ENCODE measurements at regions not wholly inside any gene's neighbourhood (a gene's known extent, or its start where the extent isn't known, plus 50 kb on each side); places are given as distances from the start of the nearest gene placed in this dataset.

DNA sequence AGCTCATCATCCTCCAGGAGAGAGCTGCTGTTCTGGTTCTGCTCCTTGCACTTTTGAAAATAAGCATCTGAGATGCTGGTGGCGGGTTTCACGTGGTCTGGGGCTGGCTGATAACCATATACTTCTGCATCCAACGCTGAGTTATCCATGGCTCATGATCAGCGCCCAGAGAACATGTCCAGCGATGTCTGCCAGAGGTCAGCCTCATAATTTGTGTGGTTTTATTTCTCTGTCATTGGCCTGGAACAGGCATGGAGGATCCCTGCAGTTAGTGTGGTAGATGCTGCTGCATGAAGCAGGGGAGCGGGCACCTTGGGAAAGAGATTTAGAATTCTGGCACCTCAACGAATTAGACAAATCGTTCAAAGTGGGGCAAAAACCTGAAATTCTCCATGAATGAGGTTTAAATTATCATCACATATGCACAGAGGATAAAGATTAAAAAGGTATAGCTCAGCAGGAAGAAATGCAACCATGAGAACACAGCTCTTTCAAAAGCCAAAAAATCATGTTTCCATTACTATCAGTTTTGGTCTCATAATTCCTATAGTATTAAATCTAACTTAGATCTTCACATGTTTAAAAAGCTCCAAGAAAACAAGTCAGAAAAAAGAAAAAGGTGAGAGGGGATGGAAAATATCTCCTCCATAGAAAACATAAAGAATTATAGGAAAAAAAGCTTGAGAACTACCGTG, 157.2 kb downstream of the SOD2 start:
- ChIA-PET CTCF (interaction anchor here (0.9 to 2.3 kb wide), 2 partner anchors 8 to 281 kb away, joined by 4 to 5 read pairs; no protein-coding TSS in a partner anchor), POLR2A (no interaction called here)
- TF ChIP-seq, protein P1, sequence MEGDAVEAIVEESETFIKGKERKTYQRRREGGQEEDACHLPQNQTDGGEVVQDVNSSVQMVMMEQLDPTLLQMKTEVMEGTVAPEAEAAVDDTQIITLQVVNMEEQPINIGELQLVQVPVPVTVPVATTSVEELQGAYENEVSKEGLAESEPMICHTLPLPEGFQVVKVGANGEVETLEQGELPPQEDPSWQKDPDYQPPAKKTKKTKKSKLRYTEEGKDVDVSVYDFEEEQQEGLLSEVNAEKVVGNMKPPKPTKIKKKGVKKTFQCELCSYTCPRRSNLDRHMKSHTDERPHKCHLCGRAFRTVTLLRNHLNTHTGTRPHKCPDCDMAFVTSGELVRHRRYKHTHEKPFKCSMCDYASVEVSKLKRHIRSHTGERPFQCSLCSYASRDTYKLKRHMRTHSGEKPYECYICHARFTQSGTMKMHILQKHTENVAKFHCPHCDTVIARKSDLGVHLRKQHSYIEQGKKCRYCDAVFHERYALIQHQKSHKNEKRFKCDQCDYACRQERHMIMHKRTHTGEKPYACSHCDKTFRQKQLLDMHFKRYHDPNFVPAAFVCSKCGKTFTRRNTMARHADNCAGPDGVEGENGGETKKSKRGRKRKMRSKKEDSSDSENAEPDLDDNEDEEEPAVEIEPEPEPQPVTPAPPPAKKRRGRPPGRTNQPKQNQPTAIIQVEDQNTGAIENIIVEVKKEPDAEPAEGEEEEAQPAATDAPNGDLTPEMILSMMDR (IDR thresholded peaks at IDR 0.05; ENCODE audit: control extremely low read depth, extremely low read depth, low read depth, missing control alignments) = no peak
- DNase-seq (ENCODE audit: extremely low spot score) = no peak

GRCh38 chr6:159533568-159533967, 159.5 kb downstream of the SOD2 start:
- CTCF ChIA-PET = interaction anchor here (2.3 kb wide), 2 partner anchors 10 to 281 kb away, joined by 5 read pairs; no protein-coding TSS in a partner anchor
- POLR2A ChIA-PET = no interaction called here
- TF ChIP-seq, protein P1 (IDR thresholded peaks at IDR 0.05; ENCODE audit: control extremely low read depth, extremely low read depth, low read depth, missing control alignments) = no peak
- DNase-seq (ENCODE audit: extremely low spot score) = no peak

DNA sequence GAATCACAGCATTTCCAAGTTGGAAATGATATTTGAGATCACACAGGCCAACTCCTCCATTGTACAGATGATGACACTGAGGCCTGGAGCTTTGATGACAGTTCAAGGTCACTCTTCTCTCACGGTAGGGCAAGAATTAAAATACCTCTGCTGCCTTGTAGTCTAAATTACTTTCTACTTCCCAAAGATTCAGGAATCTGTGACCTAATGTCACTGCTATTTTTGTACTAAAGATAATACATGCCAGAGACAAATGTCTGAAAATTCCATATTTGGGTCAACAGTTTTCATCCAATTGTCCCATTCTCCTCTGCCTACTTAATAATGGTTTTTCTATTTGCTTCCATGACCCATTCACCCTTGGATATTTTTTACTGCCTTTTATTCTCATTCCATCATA, 160.0 kb downstream of the SOD2 start:
- POLR2A ChIA-PET = no interaction called here
- TF ChIP-seq, protein P1 (IDR thresholded peaks at IDR 0.05; ENCODE audit: control extremely low read depth, extremely low read depth, low read depth, missing control alignments) = no peak
- DNase-seq (ENCODE audit: extremely low spot score) = no peak
- CTCF ChIA-PET = interaction anchor here (2.3 kb wide), 1 partner anchor 280 kb away, joined by 5 read pairs; no protein-coding TSS in a partner anchor

- CTCF ChIA-PET = no interaction called here
- POLR2A ChIA-PET = no interaction called here
- TF ChIP-seq, protein P1 (IDR thresholded peaks at IDR 0.05; ENCODE audit: control extremely low read depth, extremely low read depth, low read depth, missing control alignments) = no peak
- DNase-seq (ENCODE audit: extremely low spot score) = no peak
These were observed 160.9 kb downstream of the SOD2 start for GRCh38 chr6:159532155-159532554.

GRCh38 chr6:159529934-159530333, 163.1 kb downstream of the SOD2 start:
- TF ChIP-seq, protein P1 (IDR thresholded peaks at IDR 0.05; ENCODE audit: control extremely low read depth, extremely low read depth, low read depth, missing control alignments) = no peak
- DNase-seq (ENCODE audit: extremely low spot score) = no peak
- ChIA-PET POLR2A (no interaction called here), CTCF (interaction anchor here (1.4 to 1.7 kb wide), 4 partner anchors 10 to 37 kb away, joined by 3 to 5 read pairs (median 4); no protein-coding TSS in a partner anchor)

- POLR2A ChIA-PET = no interaction called here
- TF ChIP-seq, protein P1 (IDR thresholded peaks at IDR 0.05; ENCODE audit: control extremely low read depth, extremely low read depth, low read depth, missing control alignments) = no peak
- DNase-seq (ENCODE audit: extremely low spot score) = no peak
- CTCF ChIA-PET = no interaction called here
These were observed 165.7 kb downstream of the SOD2 start for GRCh38 chr6:159527351-159527750.
